Natural killer cell (primary cell): ENCODE measurements at regions not wholly inside any gene's neighbourhood (a gene's known extent, or its start where the extent isn't known, plus 50 kb on each side); places are given as distances from the start of the nearest gene placed in this dataset.

Experiments used
- ATAC-seq, 3 donors: fragments of 150-1000 bp in 2 of 3; fragments of 200-7000 bp in 1 of 3; cut with Tn5 transposase; 1 replicate in 1 of 3; 2 replicates in 2 of 3; pipeline ENCODE4 v1.10.0; 2021; ENCODE audit warnings: mild to moderate bottlenecking in 2 of 3, moderate library complexity in 2 of 3
- DNase-seq, 2 donors: peaks; one replicate each; pipeline versions ENCODE4 v3.0.0 to v3.0.0-alpha.2; 2013 to 2021; ENCODE audit warnings: mixed read lengths in 1 of 2
- H3K27ac ChIP-seq: one replicate; pipeline ENCODE4 v1.5.1; 2013; ENCODE audit warnings: mild to moderate bottlenecking, low read length
- H3K27me3 ChIP-seq: one replicate; pipeline ENCODE4 v1.6.1; 2013; ENCODE audit warnings: low read length; ENCODE audit not compliant: control insufficient read depth, insufficient read depth
- H3K36me3 ChIP-seq: one replicate; pipeline ENCODE4 v1.6.1; 2013; ENCODE audit warnings: low read length; ENCODE audit not compliant: control insufficient read depth, insufficient read depth
- H3K4me1 ChIP-seq: one replicate; pipeline ENCODE4 v1.6.1; 2013; ENCODE audit warnings: low read length; ENCODE audit not compliant: control insufficient read depth, insufficient read depth
- H3K4me3 ChIP-seq: one replicate; pipeline ENCODE4 v1.5.1; 2013; ENCODE audit warnings: low read length
- H3K9me3 ChIP-seq: one replicate; pipeline ENCODE4 v1.6.1; 2013; ENCODE audit warnings: low read length; ENCODE audit not compliant: control insufficient read depth, insufficient read depth
- H3K27ac Mint-ChIP-seq, 2 donors: one replicate each; pipeline ENCODE4 v1.8.0; 2022; ENCODE audit warnings: mild to moderate bottlenecking in 2 of 2, mixed read lengths in 2 of 2, moderate library complexity in 1 of 2
- H3K27me3 Mint-ChIP-seq, 2 donors: one replicate each; pipeline ENCODE4 v1.8.0; 2022; ENCODE audit warnings: low read depth in 2 of 2, mixed read lengths in 2 of 2
- H3K36me3 Mint-ChIP-seq: one replicate; pipeline ENCODE4 v1.8.0; 2022; ENCODE audit warnings: mixed read lengths
- H3K4me1 Mint-ChIP-seq, 2 donors: one replicate each; pipeline ENCODE4 v1.8.0; 2022; ENCODE audit warnings: mixed read lengths in 2 of 2
- H3K4me3 Mint-ChIP-seq: one replicate; pipeline ENCODE4 v1.8.0; 2022; ENCODE audit warnings: mild to moderate bottlenecking, moderate library complexity, mixed read lengths
- H3K9me3 Mint-ChIP-seq, 2 donors: one replicate each; pipeline ENCODE4 v1.8.0; 2022; ENCODE audit warnings: mixed read lengths in 2 of 2
- WGBS: methylation state at CpG from one replicate; pipeline ENCODE4 v1.1.7; 2013; ENCODE audit warnings: missing lambda C conversion rate; ENCODE audit not compliant: insufficient coverage; 5-methylcytosine and 5-hydroxymethylcytosine counted together
- intact Hi-C: fragments of 100-400 bp; cut with micrococcal nuclease; formaldehyde crosslinking; loops from one replicate; pipeline ENCODE4 v1.14.2; 2022
- TF ChIP-seq, protein P1 (sequence below): fragments of 200-600 bp; IDR thresholded peaks from one replicate; pipeline ENCODE4 v1.8.0; 2022; ENCODE audit warnings: antibody characterized with exemption

GRCh38 chr3:148532326-148532725 is 165.4 kb upstream of the AGTR1 start:
- Mint-ChIP-seq H3K4me1 (no peaks in the 10 kb centered on the region), H3K36me3 (no peaks in the 10 kb centered on the region), H3K27me3 (no peaks in the 10 kb centered on the region), H3K4me3 (no peak overlapping the region), H3K27ac (no peak overlapping the region), H3K9me3 (peaks cover 12% of the 10 kb centered on the region in 2 donors)
- Histone ChIP-seq H3K4me3 (no peak overlapping the region), H3K36me3 (no peaks in the 10 kb centered on the region), H3K4me1 (no peaks in the 10 kb centered on the region), H3K9me3 (no peaks in the 10 kb centered on the region), H3K27me3 (no peaks in the 10 kb centered on the region), H3K27ac (no peak overlapping the region)
- no peak for ATAC-seq
- no peak for DNase-seq
- intact Hi-C loops = no loop called here
- TF ChIP-seq, protein P1, sequence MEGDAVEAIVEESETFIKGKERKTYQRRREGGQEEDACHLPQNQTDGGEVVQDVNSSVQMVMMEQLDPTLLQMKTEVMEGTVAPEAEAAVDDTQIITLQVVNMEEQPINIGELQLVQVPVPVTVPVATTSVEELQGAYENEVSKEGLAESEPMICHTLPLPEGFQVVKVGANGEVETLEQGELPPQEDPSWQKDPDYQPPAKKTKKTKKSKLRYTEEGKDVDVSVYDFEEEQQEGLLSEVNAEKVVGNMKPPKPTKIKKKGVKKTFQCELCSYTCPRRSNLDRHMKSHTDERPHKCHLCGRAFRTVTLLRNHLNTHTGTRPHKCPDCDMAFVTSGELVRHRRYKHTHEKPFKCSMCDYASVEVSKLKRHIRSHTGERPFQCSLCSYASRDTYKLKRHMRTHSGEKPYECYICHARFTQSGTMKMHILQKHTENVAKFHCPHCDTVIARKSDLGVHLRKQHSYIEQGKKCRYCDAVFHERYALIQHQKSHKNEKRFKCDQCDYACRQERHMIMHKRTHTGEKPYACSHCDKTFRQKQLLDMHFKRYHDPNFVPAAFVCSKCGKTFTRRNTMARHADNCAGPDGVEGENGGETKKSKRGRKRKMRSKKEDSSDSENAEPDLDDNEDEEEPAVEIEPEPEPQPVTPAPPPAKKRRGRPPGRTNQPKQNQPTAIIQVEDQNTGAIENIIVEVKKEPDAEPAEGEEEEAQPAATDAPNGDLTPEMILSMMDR = no peak
- 87% methylated on average over 1 of the region's 2 CpGs for WGBS

DNA sequence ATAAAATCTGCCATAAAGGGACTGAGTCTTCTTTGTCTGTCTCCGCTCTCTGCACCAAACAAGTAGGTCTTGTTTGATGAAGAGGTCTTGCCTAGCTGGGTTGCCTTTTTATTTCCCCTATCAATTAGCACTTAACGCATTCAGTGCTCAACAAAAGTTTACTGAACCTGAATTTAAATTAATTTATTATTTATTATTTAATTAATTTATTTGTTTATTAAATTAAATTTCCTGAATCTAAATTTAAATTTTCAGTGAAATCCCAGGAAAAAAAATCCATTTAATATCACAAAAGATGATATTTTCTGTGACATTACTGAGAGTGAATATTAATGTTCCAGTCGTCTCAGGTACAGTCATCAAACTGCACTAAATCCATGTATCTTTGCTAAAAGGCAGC is 164.9 kb upstream of the AGTR1 start:
- H3K36me3 Mint-ChIP-seq = no peaks in the 10 kb centered on the region
- no peaks in the 10 kb centered on the region for H3K9me3 ChIP-seq
- H3K4me3 Mint-ChIP-seq = no peak overlapping the region
- DNase-seq = no peak
- intact Hi-C loops = no loop called here
- peaks cover 12% of the 10 kb centered on the region in 2 donors for H3K9me3 Mint-ChIP-seq
- no peaks in the 10 kb centered on the region for H3K27me3 ChIP-seq
- H3K4me1 ChIP-seq = no peaks in the 10 kb centered on the region
- no peak overlapping the region for H3K27ac ChIP-seq
- 86% methylated on average over 2 of the region's 3 CpGs for WGBS
- no peak for ATAC-seq
- no peaks in the 10 kb centered on the region for H3K36me3 ChIP-seq
- no peaks in the 10 kb centered on the region for H3K4me1 Mint-ChIP-seq
- H3K27me3 Mint-ChIP-seq = no peaks in the 10 kb centered on the region
- H3K4me3 ChIP-seq = no peak overlapping the region
- H3K27ac Mint-ChIP-seq = no peak overlapping the region
- TF ChIP-seq, protein P1 = no peak

GRCh38 chr3:148534089-148534988 is 163.4 kb upstream of the AGTR1 start:
- no peak for ATAC-seq
- intact Hi-C loops = no loop called here
- 81% methylated on average over 4 of the region's 5 CpGs for WGBS

More at GRCh38 chr3:148534089-148534988, 163.4 kb upstream of the AGTR1 start:
- H3K4me3 Mint-ChIP-seq = no peak overlapping the region
- Histone ChIP-seq H3K4me1 (no peaks in the 10 kb centered on the region), H3K9me3 (no peaks in the 10 kb centered on the region), H3K27me3 (no peaks in the 10 kb centered on the region), H3K4me3 (no peak overlapping the region), H3K36me3 (no peaks in the 10 kb centered on the region), H3K27ac (no peak overlapping the region)
- H3K9me3 Mint-ChIP-seq = peaks cover 7 to 10% of the 10 kb centered on the region in 2 donors
- no peak overlapping the region for H3K27ac Mint-ChIP-seq
- no peaks in the 10 kb centered on the region for H3K4me1 Mint-ChIP-seq
- H3K36me3 Mint-ChIP-seq = no peaks in the 10 kb centered on the region
- DNase-seq = no peak
- H3K27me3 Mint-ChIP-seq = no peaks in the 10 kb centered on the region
- TF ChIP-seq, protein P1 = no peak
